ENCODE measurements at regions not wholly inside any gene's neighbourhood (a gene's known extent, or its start where the extent isn't known, plus 50 kb on each side); places are given as distances from the start of the nearest gene placed in this dataset.
A peak's percentile ranks its signal among the peaks of the same experiment; 100 is the strongest.

GRCh38 chr11:25520459-25520858 lies 811.5 kb upstream of the ANO3 start:
- no peak for DNase-seq
- no peak overlapping the region for H3K4me3 ChIP-seq
- H3K27me3 ChIP-seq, result no peaks in the 10 kb centered on the region
- H3K4me1 ChIP-seq, result no peaks in the 10 kb centered on the region
- no peaks in the 10 kb centered on the region for H3K36me3 ChIP-seq
- H3K27ac ChIP-seq, result no peak overlapping the region
- no peak for TF ChIP-seq EP300 (IDR thresholded peaks at IDR 0.05)
- no peak for TF ChIP-seq POLR2AphosphoS5 (IDR thresholded peaks at IDR 0.05)
- no peak for TF ChIP-seq CTCF (IDR thresholded peaks at IDR 0.05)
- TF ChIP-seq POLR2A (IDR thresholded peaks at IDR 0.05), result no peak
- intact Hi-C loops (cut with DNase I), result no loop called here
- no peaks in the 10 kb centered on the region for H3K9me3 ChIP-seq

GRCh38 chr11:25527841-25528240 lies 804.1 kb upstream of the ANO3 start:
- intact Hi-C loops (cut with DNase I), result no loop called here
- H3K4me3 ChIP-seq, result no peak overlapping the region
- WGBS, 2 donors, result 24 to 74% methylated on average over 2 of the region's 2 CpGs
- H3K9me3 ChIP-seq, result no peaks in the 10 kb centered on the region
- no peaks in the 10 kb centered on the region for H3K36me3 ChIP-seq
- DNase-seq, result no peak
- no peaks in the 10 kb centered on the region for H3K27me3 ChIP-seq
- no peak overlapping the region for H3K27ac ChIP-seq
- no peaks in the 10 kb centered on the region for H3K4me1 ChIP-seq
- TF ChIP-seq CTCF (IDR thresholded peaks at IDR 0.05) (no peak), POLR2AphosphoS5 (IDR thresholded peaks at IDR 0.05) (no peak), POLR2A (IDR thresholded peaks at IDR 0.05) (no peak), EP300 (IDR thresholded peaks at IDR 0.05) (no peak)

- Histone ChIP-seq H3K9me3 (no peaks in the 10 kb centered on the region), H3K27ac (no peak overlapping the region), H3K4me3 (no peak overlapping the region), H3K36me3 (no peaks in the 10 kb centered on the region), H3K4me1 (no peaks in the 10 kb centered on the region), H3K27me3 (no peaks in the 10 kb centered on the region)
- no peak for TF ChIP-seq CTCF (IDR thresholded peaks at IDR 0.05)
- no peak for TF ChIP-seq POLR2AphosphoS5 (IDR thresholded peaks at IDR 0.05)
- no peak for TF ChIP-seq EP300 (IDR thresholded peaks at IDR 0.05)
- TF ChIP-seq POLR2A (IDR thresholded peaks at IDR 0.05), result no peak
- no peak for DNase-seq
- 0 to 77% methylated on average over 1 of the region's 1 CpG for WGBS, 2 donors
- intact Hi-C loops (cut with DNase I), result no loop called here
Measured at GRCh38 chr11:25529572-25529971, 802.4 kb upstream of the ANO3 start.

- no peak for TF ChIP-seq CTCF (IDR thresholded peaks at IDR 0.05)
- peak in 3 of 4 donors; percentile 44 to 56 (median 52) for TF ChIP-seq POLR2AphosphoS5 (IDR thresholded peaks at IDR 0.05)
- no peak for TF ChIP-seq POLR2A (IDR thresholded peaks at IDR 0.05)
- TF ChIP-seq EP300 (IDR thresholded peaks at IDR 0.05), result no peak
- H3K9me3 ChIP-seq, result no peaks in the 10 kb centered on the region
- H3K4me3 ChIP-seq, result no peak overlapping the region
- no peaks in the 10 kb centered on the region for H3K27me3 ChIP-seq
- no peaks in the 10 kb centered on the region for H3K36me3 ChIP-seq
- WGBS, 2 donors, result 58 to 70% methylated on average over 4 of the region's 4 CpGs
- intact Hi-C loops (cut with DNase I), result no loop called here
- H3K4me1 ChIP-seq, result no peaks in the 10 kb centered on the region
- H3K27ac ChIP-seq, result peak overlapping the region in 1 of 4 donors; percentile 23
- peak; percentile 68 for DNase-seq
Measured at GRCh38 chr11:25535467-25536272, 796.3 kb upstream of the ANO3 start.

GRCh38 chr11:25536289-25536688 lies 795.6 kb upstream of the ANO3 start:
- H3K4me1 ChIP-seq, result no peaks in the 10 kb centered on the region
- H3K4me3 ChIP-seq, result no peak overlapping the region
- intact Hi-C loops (cut with DNase I), result no loop called here
- no peak for TF ChIP-seq EP300 (IDR thresholded peaks at IDR 0.05)
- TF ChIP-seq POLR2AphosphoS5 (IDR thresholded peaks at IDR 0.05), result no peak
- TF ChIP-seq CTCF (IDR thresholded peaks at IDR 0.05), result no peak
- TF ChIP-seq POLR2A (IDR thresholded peaks at IDR 0.05), result no peak
- H3K27ac ChIP-seq, result no peak overlapping the region
- DNase-seq, result no peak
- H3K27me3 ChIP-seq, result no peaks in the 10 kb centered on the region
- no peaks in the 10 kb centered on the region for H3K9me3 ChIP-seq
- H3K36me3 ChIP-seq, result no peaks in the 10 kb centered on the region
- 12 to 46% methylated on average over 3 of the region's 3 CpGs for WGBS, 2 donors
